Upper lobe of right lung (tissue), 1 donor: ENCODE measurements at regions not wholly inside any gene's neighbourhood (a gene's known extent, or its start where the extent isn't known, plus 50 kb on each side); places are given as distances from the start of the nearest gene placed in this dataset.

Experiments
- ATAC-seq: fragments of 200-7000 bp; cut with Tn5 transposase; one replicate; pipeline ENCODE4 v1.9.1; 2020; ENCODE audit warnings: mild to moderate bottlenecking, moderate library complexity
- DNase-seq: peaks from one replicate; pipeline ENCODE4 v3.0.0-alpha.2; 2020
- H3K27ac ChIP-seq: fragments of 200-600 bp; one replicate; pipeline ENCODE4 v1.8.0; 2022
- H3K27me3 ChIP-seq: fragments of 200-600 bp; one replicate; pipeline ENCODE4 v1.8.0; 2022; ENCODE audit warnings: mild to moderate bottlenecking
- H3K36me3 ChIP-seq: fragments of 200-600 bp; one replicate; pipeline ENCODE4 v1.8.0; 2022
- H3K4me1 ChIP-seq: fragments of 200-600 bp; one replicate; pipeline ENCODE4 v1.8.0; 2022
- H3K4me3 ChIP-seq: fragments of 200-600 bp; one replicate; pipeline ENCODE4 v1.8.0; 2022; ENCODE audit warnings: mild to moderate bottlenecking
- H3K9me3 ChIP-seq: fragments of 200-600 bp; one replicate; pipeline ENCODE4 v1.8.0; 2022
- intact Hi-C: fragments of 100-400 bp; cut with DNase I; formaldehyde crosslinking; loops from one replicate; pipeline ENCODE4 v1.11.0; 2022
- TF ChIP-seq, protein P1 (sequence below): fragments of 200-600 bp; IDR thresholded peaks from one replicate; pipeline ENCODE4 v1.8.0; 2022; ENCODE audit warnings: antibody characterized with exemption
- donor health status: DM: no; HTN: yes; CAD: no; lungs with severe emphysema.

DNA sequence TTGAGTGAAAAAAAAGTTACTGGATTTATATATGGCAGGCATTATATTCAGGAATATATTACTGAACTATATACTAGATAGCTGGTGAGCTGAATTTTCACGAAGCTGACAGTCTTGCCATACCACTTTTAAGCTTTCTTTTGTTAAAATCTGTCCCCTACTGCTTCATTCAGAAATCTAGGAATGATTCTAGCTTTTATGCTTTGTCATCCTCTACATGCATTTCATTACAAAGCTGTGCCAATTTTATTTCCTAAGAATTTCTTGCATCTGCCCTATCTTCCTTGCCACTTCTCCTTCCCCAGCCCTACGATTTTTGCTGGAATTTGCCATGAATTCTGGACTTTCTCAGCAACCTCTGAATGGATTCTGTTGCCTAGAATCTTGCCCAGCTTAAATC lies 158.5 kb upstream of the ADGRB3 start:
- ATAC-seq = no peak
- DNase-seq = no peak
- Histone ChIP-seq H3K36me3 (no peaks in the 10 kb centered on the region), H3K4me3 (no peak overlapping the region), H3K9me3 (no peaks in the 10 kb centered on the region), H3K27me3 (no peaks in the 10 kb centered on the region), H3K27ac (no peak overlapping the region), H3K4me1 (no peaks in the 10 kb centered on the region)
- intact Hi-C loops = no loop called here
- TF ChIP-seq, protein P1, sequence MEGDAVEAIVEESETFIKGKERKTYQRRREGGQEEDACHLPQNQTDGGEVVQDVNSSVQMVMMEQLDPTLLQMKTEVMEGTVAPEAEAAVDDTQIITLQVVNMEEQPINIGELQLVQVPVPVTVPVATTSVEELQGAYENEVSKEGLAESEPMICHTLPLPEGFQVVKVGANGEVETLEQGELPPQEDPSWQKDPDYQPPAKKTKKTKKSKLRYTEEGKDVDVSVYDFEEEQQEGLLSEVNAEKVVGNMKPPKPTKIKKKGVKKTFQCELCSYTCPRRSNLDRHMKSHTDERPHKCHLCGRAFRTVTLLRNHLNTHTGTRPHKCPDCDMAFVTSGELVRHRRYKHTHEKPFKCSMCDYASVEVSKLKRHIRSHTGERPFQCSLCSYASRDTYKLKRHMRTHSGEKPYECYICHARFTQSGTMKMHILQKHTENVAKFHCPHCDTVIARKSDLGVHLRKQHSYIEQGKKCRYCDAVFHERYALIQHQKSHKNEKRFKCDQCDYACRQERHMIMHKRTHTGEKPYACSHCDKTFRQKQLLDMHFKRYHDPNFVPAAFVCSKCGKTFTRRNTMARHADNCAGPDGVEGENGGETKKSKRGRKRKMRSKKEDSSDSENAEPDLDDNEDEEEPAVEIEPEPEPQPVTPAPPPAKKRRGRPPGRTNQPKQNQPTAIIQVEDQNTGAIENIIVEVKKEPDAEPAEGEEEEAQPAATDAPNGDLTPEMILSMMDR = no peak

DNA sequence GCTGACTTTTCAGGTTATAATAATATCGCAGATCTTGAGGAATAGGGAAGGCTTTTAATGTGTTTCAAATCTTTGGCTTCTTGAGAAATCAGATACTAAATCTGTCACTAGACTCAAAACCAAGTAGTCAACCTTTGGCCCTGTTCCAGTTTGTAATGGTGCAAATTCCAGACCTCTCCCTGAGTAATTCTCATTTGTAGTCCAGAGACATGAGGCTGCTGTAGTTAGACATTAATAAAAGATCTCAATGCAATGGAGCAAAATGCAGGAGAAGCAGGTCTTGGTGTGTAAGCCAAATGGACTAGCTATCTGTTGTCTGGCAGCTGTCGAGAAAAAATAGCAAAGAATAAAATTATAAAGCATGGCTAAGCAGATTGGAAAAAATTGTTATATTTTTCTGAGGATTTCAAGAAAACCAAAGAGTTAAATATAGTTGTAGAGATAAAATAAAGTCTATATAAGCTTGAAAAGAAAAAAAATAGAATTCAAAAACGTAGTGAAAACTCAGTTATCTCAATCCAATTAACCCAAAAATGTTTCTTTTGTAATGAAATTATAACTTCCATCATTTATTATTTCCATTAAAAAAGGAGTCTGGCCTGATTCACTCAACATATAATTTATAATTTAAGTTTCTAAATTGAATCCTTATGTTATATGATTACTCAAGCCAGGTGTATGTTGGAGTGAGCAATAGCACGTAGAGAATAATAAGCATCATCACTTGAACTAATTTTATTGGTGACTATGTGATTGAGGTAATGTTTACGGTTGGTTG lies 161.5 kb upstream of the ADGRB3 start:
- Histone ChIP-seq H3K27ac (no peak overlapping the region), H3K27me3 (no peaks in the 10 kb centered on the region), H3K4me3 (no peak overlapping the region), H3K9me3 (no peaks in the 10 kb centered on the region), H3K4me1 (no peaks in the 10 kb centered on the region), H3K36me3 (no peaks in the 10 kb centered on the region)
- TF ChIP-seq, protein P1 = no peak
- intact Hi-C loops = no loop called here
- no peak for DNase-seq
- ATAC-seq = no peak

DNA sequence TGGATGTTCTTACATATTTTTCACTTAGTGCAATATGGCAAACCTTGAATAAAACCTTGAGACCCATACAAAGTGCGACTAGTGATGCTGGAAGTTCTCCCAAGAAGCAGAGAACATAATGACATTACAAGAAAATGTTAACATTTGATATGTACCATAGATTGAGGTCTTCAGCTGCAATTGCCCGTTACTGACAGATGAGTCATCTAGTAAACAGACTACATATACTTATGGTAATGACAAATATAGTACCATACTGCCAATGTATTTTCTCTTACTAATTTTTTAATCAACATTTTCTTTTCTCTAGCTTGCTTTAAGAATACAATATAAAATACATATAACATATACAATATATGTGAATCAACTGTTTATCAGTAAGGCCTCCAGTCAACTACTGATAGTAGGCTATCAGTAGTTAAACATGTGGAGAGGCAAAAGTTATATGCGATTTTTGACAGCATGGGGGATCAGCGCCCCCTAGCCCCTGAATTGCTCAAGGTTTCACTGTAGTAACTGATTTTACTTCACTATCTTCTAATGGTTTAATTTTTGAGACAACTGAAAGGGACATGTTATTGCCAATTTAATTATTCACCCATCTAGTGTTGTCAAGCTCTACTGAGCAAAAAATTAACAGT lies 166.7 kb upstream of the ADGRB3 start:
- Histone ChIP-seq H3K36me3 (no peaks in the 10 kb centered on the region), H3K4me3 (no peak overlapping the region), H3K27ac (no peak overlapping the region), H3K4me1 (no peaks in the 10 kb centered on the region), H3K9me3 (no peaks in the 10 kb centered on the region), H3K27me3 (no peaks in the 10 kb centered on the region)
- intact Hi-C loops = no loop called here
- no peak for ATAC-seq
- TF ChIP-seq, protein P1 = peak; percentile 21
- no peak for DNase-seq

DNA sequence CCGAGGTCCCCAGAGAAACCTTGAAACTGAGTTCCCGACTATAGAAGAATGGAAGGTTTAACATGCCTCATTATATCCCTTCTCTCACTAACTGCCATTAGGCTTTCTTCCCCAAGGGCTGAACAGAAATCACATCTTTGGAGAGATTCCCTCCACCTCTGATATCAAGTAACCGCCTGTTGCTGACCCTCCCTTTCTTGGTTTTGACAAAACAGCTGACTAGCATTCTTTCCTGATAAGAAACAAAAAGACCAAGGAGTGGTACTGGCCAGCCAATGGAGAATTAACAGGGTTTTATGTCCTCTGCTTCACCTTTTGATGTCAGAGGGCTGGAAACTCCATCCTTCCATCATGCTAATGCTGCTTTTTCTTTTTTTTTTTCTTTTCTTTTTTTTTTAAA lies 176.6 kb upstream of the ADGRB3 start:
- H3K27ac ChIP-seq = no peak overlapping the region
- H3K36me3 ChIP-seq = no peaks in the 10 kb centered on the region
- no peaks in the 10 kb centered on the region for H3K4me1 ChIP-seq
- no peaks in the 10 kb centered on the region for H3K27me3 ChIP-seq
- ATAC-seq (no peak), DNase-seq (no peak)
- no peak overlapping the region for H3K4me3 ChIP-seq
- intact Hi-C loops = no loop called here
- no peaks in the 10 kb centered on the region for H3K9me3 ChIP-seq
- TF ChIP-seq, protein P1 = no peak

DNA sequence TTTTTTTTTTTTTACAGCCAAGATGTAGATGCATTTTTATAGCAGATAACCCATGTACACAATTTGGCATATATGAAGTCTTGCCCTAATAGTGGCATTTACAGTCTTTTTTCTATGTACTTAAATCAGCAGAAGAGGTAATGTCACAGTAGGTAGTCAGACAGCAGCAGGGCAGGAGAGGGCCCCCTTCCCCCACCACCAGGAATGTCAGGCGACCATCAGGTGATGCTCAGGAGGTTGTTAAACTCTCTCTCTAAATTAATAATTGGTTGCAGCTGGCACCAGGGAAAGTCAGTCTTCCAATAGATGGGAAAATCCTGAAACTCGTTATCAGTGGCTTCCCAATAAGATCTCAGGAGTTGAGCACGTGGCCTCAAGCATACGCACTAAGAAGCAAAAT lies 188.0 kb upstream of the ADGRB3 start:
- DNase-seq (no peak), ATAC-seq (no peak)
- no peak overlapping the region for H3K4me3 ChIP-seq
- H3K36me3 ChIP-seq = no peaks in the 10 kb centered on the region
- H3K27me3 ChIP-seq = no peaks in the 10 kb centered on the region
- intact Hi-C loops = no loop called here
- H3K4me1 ChIP-seq = no peaks in the 10 kb centered on the region
- no peaks in the 10 kb centered on the region for H3K9me3 ChIP-seq
- TF ChIP-seq, protein P1 = no peak
- H3K27ac ChIP-seq = no peak overlapping the region
